Spleen (tissue), 11 donors: ENCODE measurements at regions not wholly inside any gene's neighbourhood (a gene's known extent, or its start where the extent isn't known, plus 50 kb on each side); places are given as distances from the start of the nearest gene placed in this dataset.
A peak's percentile ranks its signal among the peaks of the same experiment; 100 is the strongest.

Experiments
- DNase-seq: peaks from one replicate; pipeline ENCODE4 v3.0.0-alpha.2; 2020
- H3K27ac ChIP-seq, 8 donors: fragments of 200-600 bp; sonication (generic) in 7 of 8; 1 replicate in 4 of 8; 2 replicates in 4 of 8; pipeline versions ENCODE4 v1.5.0 to v1.8.0; 2016 to 2021; ENCODE audit warnings: inconsistent platforms in 4 of 8, mild to moderate bottlenecking in 4 of 8, moderate library complexity in 1 of 8
- H3K27me3 ChIP-seq, 7 donors: fragments of 200-600 bp; sonication (generic) in 6 of 7; replicated peaks in 1 of 7; 1 replicate in 4 of 7; 2 replicates in 3 of 7; pipeline versions ENCODE4 v1.5.0 to v1.8.0; 2016 to 2021; ENCODE audit warnings: inconsistent platforms in 3 of 7, mild to moderate bottlenecking in 1 of 7
- H3K36me3 ChIP-seq, 6 donors: fragments of 200-600 bp; sonication (generic) in 5 of 6; 1 replicate in 4 of 6; 2 replicates in 2 of 6; pipeline versions ENCODE4 v1.5.0 to v1.8.0; 2016 to 2021; ENCODE audit warnings: inconsistent platforms in 2 of 6
- H3K4me1 ChIP-seq, 6 donors: fragments of 200-600 bp; sonication (generic) in 5 of 6; 1 replicate in 3 of 6; 2 replicates in 3 of 6; pipeline versions ENCODE4 v1.5.0 to v1.8.0; 2016 to 2021; ENCODE audit warnings: inconsistent platforms in 3 of 6
- H3K4me3 ChIP-seq, 8 donors: fragments of 200-600 bp; sonication (generic) in 7 of 8; 1 replicate in 4 of 8; 2 replicates in 4 of 8; pipeline versions ENCODE4 v1.5.0 to v1.8.0; 2016 to 2021; ENCODE audit warnings: inconsistent platforms in 4 of 8, mild to moderate bottlenecking in 4 of 8, moderate library complexity in 2 of 8
- H3K9me3 ChIP-seq, 8 donors: fragments of 200-600 bp; sonication (generic) in 7 of 8; 1 replicate in 4 of 8; 2 replicates in 4 of 8; pipeline versions ENCODE4 v1.5.0 to v1.8.0; 2016 to 2021; ENCODE audit warnings: inconsistent platforms in 4 of 8
- CTCF ChIP-seq, 11 experiments: fragments of 200-600 bp in 7 of 11; fragments of 450-650 bp in 4 of 11; sonication (generic) in 4 of 11; IDR thresholded peaks in 8 of 11; conservative IDR thresholded peaks in 3 of 11; 1 replicate in 7 of 11; 2 replicates in 4 of 11; pipeline versions ENCODE4 v1.4.0 to v1.8.0; 2016 to 2021; ENCODE audit warnings: antibody characterized with exemption in 11 of 11, inconsistent platforms in 4 of 11, mild to moderate bottlenecking in 1 of 11
- POLR2A ChIP-seq, 3 donors: fragments of 450-650 bp; IDR thresholded peaks; one replicate each; pipeline ENCODE4 v1.5.1; 2017; ENCODE audit warnings: antibody characterized with exemption in 3 of 3, mild to moderate bottlenecking in 1 of 3
- POLR2AphosphoS5 ChIP-seq, 3 donors: sonication (generic); formaldehyde crosslinking; IDR thresholded peaks; one replicate each; pipeline ENCODE4 v1.5.1; 2017; ENCODE audit warnings: antibody characterized with exemption in 3 of 3
- WGBS, 5 donors: extraction: QIAGEN DNeasy Blood & Tissue Kit in 3 of 5; methylation state at CpG; one replicate each; pipeline versions ENCODE4 v1.1.5 to v1.1.7; 2013 to 2018; 5-methylcytosine and 5-hydroxymethylcytosine counted together
- intact Hi-C: fragments of 100-400 bp; cut with DNase I; formaldehyde crosslinking; loops from one replicate; pipeline ENCODE4 v1.15.0; 2023; ENCODE audit warnings: low total_unique reads
- donor health status: healthy with polysubstance abuse.
- donor health status: DM: no; HTN: no; CAD: no; lungs with moderate emphysema.
- donor health status: DM: no; HTN: no; CAD: no.
- donor health status: Bipolar disorder and iron deficiency.
- donor health status: healthy.
- donor health status: DM: no; HTN: no; CAD: no.
- donor health status: DM: yes; HTN: yes; CAD: no.

DNA sequence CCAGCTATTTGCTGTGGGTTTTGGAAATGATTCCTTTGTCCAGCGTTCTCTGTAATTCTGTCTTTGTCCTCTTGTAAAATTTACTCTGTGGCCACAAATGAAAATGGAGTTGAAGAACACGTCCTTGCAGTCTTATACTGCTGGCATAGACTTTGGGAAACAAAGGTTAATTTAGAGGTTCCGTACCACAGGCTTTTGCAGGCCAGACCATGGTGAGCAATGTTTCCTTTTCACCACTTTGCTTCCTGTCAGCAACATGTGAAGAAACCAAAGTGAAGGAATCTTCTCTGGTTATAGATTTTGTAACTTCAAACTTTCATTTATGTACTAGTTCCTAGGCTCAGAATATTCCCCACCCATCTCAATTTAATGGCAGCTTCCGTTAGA is 488.5 kb downstream of the MDFIC start:
- Histone ChIP-seq H3K27ac (peak overlapping the region in 5 of 8 donors; percentile 24 to 56 (median 52)), H3K4me3 (no peak overlapping the region), H3K36me3 (no peaks in the 10 kb centered on the region), H3K27me3 (no peaks in the 10 kb centered on the region), H3K4me1 (peaks cover 0 to 24% (median 7%) of the 10 kb centered on the region in 6 donors), H3K9me3 (no peaks in the 10 kb centered on the region)
- no peak for DNase-seq
- intact Hi-C loops = no loop called here
- WGBS, 5 donors = 32 to 65% (median 46%) methylated on average over 4 of the region's 4 CpGs
- TF ChIP-seq POLR2AphosphoS5 (IDR thresholded peaks at IDR 0.05) (no peak), POLR2A (IDR thresholded peaks at IDR 0.05) (no peak), CTCF (IDR thresholded peaks at IDR 0.05 in 8 of 11, conservative IDR thresholded peaks at IDR 0.05 in 3 of 11) (no peak)

DNA sequence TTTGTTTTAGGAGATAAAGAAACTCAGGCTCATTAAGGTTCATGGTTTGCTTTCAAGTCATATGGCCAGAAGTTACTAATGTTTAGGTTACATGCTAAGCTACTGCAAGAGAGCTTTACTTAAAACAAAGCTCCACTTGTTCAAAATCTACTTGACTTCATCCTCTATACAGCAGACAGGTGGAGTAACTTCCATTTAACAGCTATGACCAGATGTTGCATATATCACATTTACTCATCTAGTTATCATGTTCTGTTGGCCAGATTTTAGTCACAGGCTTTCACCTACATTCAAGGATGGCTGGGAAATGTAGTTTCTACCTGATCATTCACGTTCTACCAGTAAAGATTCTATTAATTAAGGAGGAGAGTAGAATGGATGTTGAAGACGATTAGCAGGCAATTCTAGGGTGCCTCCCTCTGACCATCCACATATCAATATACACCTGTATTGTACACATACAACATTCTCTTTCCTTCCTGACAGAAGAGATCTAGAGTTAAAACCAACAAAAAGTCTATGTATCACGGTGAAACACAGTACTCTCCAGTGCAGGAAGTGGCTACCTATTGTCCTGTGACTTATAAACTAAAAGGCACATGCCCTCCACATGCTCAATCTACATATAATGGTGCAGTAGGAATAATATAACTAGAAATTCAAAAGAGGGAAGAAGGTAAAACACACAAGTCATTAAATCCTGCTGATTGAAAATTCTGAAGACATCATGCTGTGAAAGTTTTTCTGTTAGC is 488.0 kb downstream of the MDFIC start:
- intact Hi-C loops = no loop called here
- no peaks in the 10 kb centered on the region for H3K36me3 ChIP-seq

DNA sequence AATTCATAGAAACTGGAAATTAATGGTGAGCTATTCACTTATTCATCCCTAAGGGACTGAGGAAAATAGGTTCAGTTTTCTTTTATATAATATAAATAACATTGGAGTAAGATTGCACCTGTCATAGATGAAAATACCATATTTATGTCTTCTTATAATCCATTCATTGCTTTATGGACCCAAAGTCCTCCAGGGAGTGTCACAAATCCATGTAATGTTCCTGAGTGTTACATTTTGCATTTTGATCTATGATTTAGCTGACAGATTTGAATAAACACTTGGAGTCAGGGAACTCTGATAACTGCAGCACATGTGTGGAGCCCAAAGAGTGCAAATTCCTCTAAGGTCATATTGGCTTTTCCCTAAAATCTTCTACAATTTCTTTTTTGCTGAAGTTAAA is 484.3 kb downstream of the MDFIC start:
- no peak overlapping the region for H3K4me3 ChIP-seq
- DNase-seq = no peak
- intact Hi-C loops = no loop called here
- H3K4me1 ChIP-seq = peaks cover 0 to 16% (median 7%) of the 10 kb centered on the region in 6 donors
- no peak overlapping the region for H3K27ac ChIP-seq
- H3K27me3 ChIP-seq = no peaks in the 10 kb centered on the region
- peaks cover 0 to 10% (median 0%) of the 10 kb centered on the region in 8 donors for H3K9me3 ChIP-seq
- TF ChIP-seq CTCF (IDR thresholded peaks at IDR 0.05 in 8 of 11, conservative IDR thresholded peaks at IDR 0.05 in 3 of 11) (no peak), POLR2A (IDR thresholded peaks at IDR 0.05) (no peak), POLR2AphosphoS5 (IDR thresholded peaks at IDR 0.05) (no peak)
- no peaks in the 10 kb centered on the region for H3K36me3 ChIP-seq

More for the DNA sequence above, 488.0 kb downstream of the MDFIC start:
- TF ChIP-seq CTCF (IDR thresholded peaks at IDR 0.05 in 8 of 11, conservative IDR thresholded peaks at IDR 0.05 in 3 of 11) (no peak), POLR2A (IDR thresholded peaks at IDR 0.05) (no peak), POLR2AphosphoS5 (IDR thresholded peaks at IDR 0.05) (no peak)
- 57 to 65% (median 62%) methylated on average over 3 of the region's 3 CpGs for WGBS, 5 donors
- H3K27me3 ChIP-seq = no peaks in the 10 kb centered on the region
- no peak overlapping the region for H3K4me3 ChIP-seq
- no peak for DNase-seq
- H3K4me1 ChIP-seq = peaks cover 0 to 24% (median 7%) of the 10 kb centered on the region in 6 donors
- peak overlapping the region in 4 of 8 donors; percentile 39 to 56 (median 54) for H3K27ac ChIP-seq
- H3K9me3 ChIP-seq = no peaks in the 10 kb centered on the region

DNA sequence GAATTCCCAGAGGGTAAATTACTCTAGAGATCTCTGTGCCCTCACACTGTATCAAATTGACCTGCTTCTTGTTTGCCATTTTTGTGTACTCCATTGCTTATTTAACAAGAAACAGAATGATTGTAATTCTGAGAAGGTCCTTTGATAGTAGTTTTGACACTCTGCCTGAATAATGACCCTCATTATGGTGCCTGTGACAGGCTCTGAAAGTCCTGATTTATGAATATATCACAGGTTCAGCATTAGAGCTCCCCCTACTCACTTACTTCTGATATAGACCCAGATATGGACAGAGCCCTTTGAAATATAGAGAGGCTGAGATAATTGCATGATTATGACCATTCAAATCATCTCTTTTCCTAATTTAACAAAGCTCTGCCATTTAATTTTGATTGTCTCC is 465.2 kb downstream of the MDFIC start:
- intact Hi-C loops = no loop called here

More for the DNA sequence above, 465.2 kb downstream of the MDFIC start:
- Histone ChIP-seq H3K4me3 (no peak overlapping the region), H3K36me3 (no peaks in the 10 kb centered on the region), H3K27ac (no peak overlapping the region), H3K9me3 (no peaks in the 10 kb centered on the region), H3K4me1 (no peaks in the 10 kb centered on the region), H3K27me3 (no peaks in the 10 kb centered on the region)
- no peak for DNase-seq
- TF ChIP-seq POLR2A (IDR thresholded peaks at IDR 0.05) (no peak), POLR2AphosphoS5 (IDR thresholded peaks at IDR 0.05) (no peak), CTCF (IDR thresholded peaks at IDR 0.05 in 8 of 11, conservative IDR thresholded peaks at IDR 0.05 in 3 of 11) (no peak)
